ENCODE measurements at regions not wholly inside any gene's neighbourhood (a gene's known extent, or its start where the extent isn't known, plus 50 kb on each side); places are given as distances from the start of the nearest gene placed in this dataset.

DNA sequence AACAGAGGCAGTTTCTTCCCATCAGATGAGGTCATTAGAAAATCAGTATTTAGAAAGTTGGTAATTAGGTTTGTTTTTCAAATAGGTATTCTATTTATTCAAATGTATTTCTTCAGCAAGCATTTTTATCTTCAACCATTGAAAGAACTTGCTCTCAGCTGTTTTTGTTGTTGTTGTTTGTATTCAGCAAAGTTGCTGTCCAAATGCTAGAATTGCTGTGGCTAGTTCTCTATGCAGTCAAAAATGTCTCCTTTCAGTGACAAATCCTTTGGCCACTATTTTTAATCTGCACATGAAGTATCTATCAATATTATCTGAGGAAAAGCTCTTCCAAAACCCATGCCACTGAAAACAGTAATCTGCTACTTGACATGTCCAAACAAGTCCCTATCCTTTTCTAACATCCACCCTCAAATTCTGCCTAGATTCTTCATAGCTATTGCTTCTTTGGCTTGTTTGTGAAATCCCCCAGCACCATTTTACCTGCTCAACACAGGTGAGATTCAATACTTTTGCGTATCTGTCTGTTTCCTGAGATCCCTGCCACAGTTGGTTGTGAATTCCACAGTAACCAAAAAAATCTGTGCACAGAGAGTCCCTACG, 1005.4 kb downstream of the GRIK2 start:
- H3F3A ChIP-seq (replicated peaks; ENCODE audit: insufficient read depth): no peaks in the 10 kb centered on the region
- no peaks in the 10 kb centered on the region for H3K9me2 ChIP-seq
- ChIA-PET POLR2A (no interaction called here), CTCF (interaction anchor here (1.1 kb wide), 1 partner anchor 67 kb away, joined by 3 read pairs; no protein-coding TSS in a partner anchor)
- WGBS (ENCODE audit: low lambda C conversion rate): 30% methylated on average over 2 of the region's 2 CpGs
- H3K4me3 ChIP-seq (ENCODE audit: low read depth in 2 of 2, low read length in 1 of 2): no peak overlapping the region
- H3K27me3 ChIP-seq (ENCODE audit: insufficient read depth): no peaks in the 10 kb centered on the region
- no peak overlapping the region for H3K4me2 ChIP-seq
- H3K9ac ChIP-seq: no peak overlapping the region
- H3K4me1 ChIP-seq (ENCODE audit: control insufficient read depth in 1 of 2, insufficient read depth in 2 of 2, low read depth in 1 of 2, low read length in 1 of 2): no peaks in the 10 kb centered on the region
- no peaks in the 10 kb centered on the region for H3K9me3 ChIP-seq
- TF ChIP-seq JUND (IDR thresholded peaks at IDR 0.05) (no peak), NFIC (IDR thresholded peaks at IDR 0.05; ENCODE audit: borderline replicate concordance) (no peak), CHD2 (IDR thresholded peaks at IDR 0.05; ENCODE audit: low read length, partially characterized antibody) (no peak), FOXJ3 (CRISPR knock-in tag; IDR thresholded peaks at IDR 0.05) (no peak)
- TF ChIP-seq, protein P1, sequence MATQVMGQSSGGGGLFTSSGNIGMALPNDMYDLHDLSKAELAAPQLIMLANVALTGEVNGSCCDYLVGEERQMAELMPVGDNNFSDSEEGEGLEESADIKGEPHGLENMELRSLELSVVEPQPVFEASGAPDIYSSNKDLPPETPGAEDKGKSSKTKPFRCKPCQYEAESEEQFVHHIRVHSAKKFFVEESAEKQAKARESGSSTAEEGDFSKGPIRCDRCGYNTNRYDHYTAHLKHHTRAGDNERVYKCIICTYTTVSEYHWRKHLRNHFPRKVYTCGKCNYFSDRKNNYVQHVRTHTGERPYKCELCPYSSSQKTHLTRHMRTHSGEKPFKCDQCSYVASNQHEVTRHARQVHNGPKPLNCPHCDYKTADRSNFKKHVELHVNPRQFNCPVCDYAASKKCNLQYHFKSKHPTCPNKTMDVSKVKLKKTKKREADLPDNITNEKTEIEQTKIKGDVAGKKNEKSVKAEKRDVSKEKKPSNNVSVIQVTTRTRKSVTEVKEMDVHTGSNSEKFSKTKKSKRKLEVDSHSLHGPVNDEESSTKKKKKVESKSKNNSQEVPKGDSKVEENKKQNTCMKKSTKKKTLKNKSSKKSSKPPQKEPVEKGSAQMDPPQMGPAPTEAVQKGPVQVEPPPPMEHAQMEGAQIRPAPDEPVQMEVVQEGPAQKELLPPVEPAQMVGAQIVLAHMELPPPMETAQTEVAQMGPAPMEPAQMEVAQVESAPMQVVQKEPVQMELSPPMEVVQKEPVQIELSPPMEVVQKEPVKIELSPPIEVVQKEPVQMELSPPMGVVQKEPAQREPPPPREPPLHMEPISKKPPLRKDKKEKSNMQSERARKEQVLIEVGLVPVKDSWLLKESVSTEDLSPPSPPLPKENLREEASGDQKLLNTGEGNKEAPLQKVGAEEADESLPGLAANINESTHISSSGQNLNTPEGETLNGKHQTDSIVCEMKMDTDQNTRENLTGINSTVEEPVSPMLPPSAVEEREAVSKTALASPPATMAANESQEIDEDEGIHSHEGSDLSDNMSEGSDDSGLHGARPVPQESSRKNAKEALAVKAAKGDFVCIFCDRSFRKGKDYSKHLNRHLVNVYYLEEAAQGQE (IDR thresholded peaks at IDR 0.05; ENCODE audit: low read depth, low read length): peak; percentile 53; the same call in 1 of the 2 replicates
- TF ChIP-seq, protein P2, sequence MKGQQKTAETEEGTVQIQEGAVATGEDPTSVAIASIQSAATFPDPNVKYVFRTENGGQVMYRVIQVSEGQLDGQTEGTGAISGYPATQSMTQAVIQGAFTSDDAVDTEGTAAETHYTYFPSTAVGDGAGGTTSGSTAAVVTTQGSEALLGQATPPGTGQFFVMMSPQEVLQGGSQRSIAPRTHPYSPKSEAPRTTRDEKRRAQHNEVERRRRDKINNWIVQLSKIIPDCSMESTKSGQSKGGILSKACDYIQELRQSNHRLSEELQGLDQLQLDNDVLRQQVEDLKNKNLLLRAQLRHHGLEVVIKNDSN (IDR thresholded peaks at IDR 0.05; ENCODE audit: borderline replicate concordance, low read depth): no peak
- DNase-seq: no peak
- H3K79me2 ChIP-seq (ENCODE audit: insufficient read depth): no peaks in the 10 kb centered on the region
- no peaks in the 10 kb centered on the region for H3K36me3 ChIP-seq (replicated peaks in 1 of 2; ENCODE audit: control insufficient read depth in 1 of 2, insufficient read depth in 2 of 2, low read length in 1 of 2)
- H2AFZ ChIP-seq (ENCODE audit: low read depth): no peak overlapping the region
- H4K20me1 ChIP-seq (ENCODE audit: insufficient read depth): no peaks in the 10 kb centered on the region
- no peak overlapping the region for H3K27ac ChIP-seq (ENCODE audit: low read depth in 2 of 2, low read length in 1 of 2)

DNA sequence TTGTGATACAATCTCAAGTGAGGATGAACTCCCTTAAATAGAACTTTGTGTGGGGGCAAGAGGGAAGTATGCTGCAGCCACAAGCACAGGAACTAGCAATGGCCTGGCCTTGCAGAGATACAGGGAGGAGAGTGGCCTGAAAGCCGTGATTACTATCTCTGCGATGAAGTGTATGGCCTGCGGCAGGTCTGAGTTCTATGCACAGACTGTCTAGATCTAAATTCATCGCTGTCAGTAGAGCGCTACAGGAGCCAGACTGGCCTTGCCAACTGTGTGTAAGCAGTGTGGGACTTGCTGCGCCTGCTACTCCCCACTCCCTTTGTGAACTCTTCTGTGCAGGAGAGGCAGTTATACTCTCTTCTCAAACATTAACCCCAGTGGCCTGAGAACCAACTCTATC, 997.0 kb downstream of the GRIK2 start:
- H3K36me3 ChIP-seq (replicated peaks in 1 of 2; ENCODE audit: control insufficient read depth in 1 of 2, insufficient read depth in 2 of 2, low read length in 1 of 2): no peaks in the 10 kb centered on the region
- no peaks in the 10 kb centered on the region for H3K9me2 ChIP-seq
- H3K4me2 ChIP-seq: no peak overlapping the region
- no peaks in the 10 kb centered on the region for H4K20me1 ChIP-seq (ENCODE audit: insufficient read depth)
- 60% methylated on average over 3 of the region's 6 CpGs for WGBS (ENCODE audit: low lambda C conversion rate)
- TF ChIP-seq EZH2phosphoT487 (IDR thresholded peaks at IDR 0.05; ENCODE audit: borderline replicate concordance, low read depth) (no peak), MEF2A (IDR thresholded peaks at IDR 0.05; ENCODE audit: borderline replicate concordance, low read depth) (no peak), GATA2 (CRISPR knock-in tag; IDR thresholded peaks at IDR 0.05) (peak; percentile 34; the same call in 1 of the 2 replicates), RCOR1 (IDR thresholded peaks at IDR 0.05; ENCODE audit: low read length) (0 out of 2 replicates have a peak, but pooled peaks have one; percentile 17)
- H3K27ac ChIP-seq (ENCODE audit: low read depth in 2 of 2, low read length in 1 of 2): peak overlapping the region in 1 of 2 experiments; percentile 58; a peak in 2 of 4 replicates
- no peak overlapping the region for H3K4me3 ChIP-seq (ENCODE audit: low read depth in 2 of 2, low read length in 1 of 2)
- H3K27me3 ChIP-seq (ENCODE audit: insufficient read depth): no peaks in the 10 kb centered on the region
- H3K4me1 ChIP-seq (ENCODE audit: control insufficient read depth in 1 of 2, insufficient read depth in 2 of 2, low read depth in 1 of 2, low read length in 1 of 2): peaks cover 0 to 14% of the 10 kb centered on the region in 2 experiments; a peak in 1 of 4 replicates
- H3K9me3 ChIP-seq: no peaks in the 10 kb centered on the region
- no peak overlapping the region for H2AFZ ChIP-seq (ENCODE audit: low read depth)
- no peaks in the 10 kb centered on the region for H3K79me2 ChIP-seq (ENCODE audit: insufficient read depth)
- POLR2A ChIA-PET: no interaction called here
- H3K9ac ChIP-seq: no peak overlapping the region
- peak; percentile 24 for DNase-seq
- CTCF ChIA-PET: interaction anchor here (1.0 kb wide), 1 partner anchor 16 kb away, joined by 3 read pairs; no protein-coding TSS in a partner anchor
- no peaks in the 10 kb centered on the region for H3F3A ChIP-seq (replicated peaks; ENCODE audit: insufficient read depth)
